ENCODE measurements at regions not wholly inside any gene's neighbourhood (a gene's known extent, or its start where the extent isn't known, plus 50 kb on each side); places are given as distances from the start of the nearest gene placed in this dataset.

GRCh38 chr22:47795477-47796127 lies 1033.2 kb downstream of the TBC1D22A start:
- TF ChIP-seq POLR2A (IDR thresholded peaks at IDR 0.05; ENCODE audit: extremely low read depth, insufficient read length) (no peak), MYC (IDR thresholded peaks at IDR 0.05; ENCODE audit: low read depth, low read length) (no peak), CTCF (IDR thresholded peaks at IDR 0.05; ENCODE audit: low read depth, low read length) (no peak)
- TF ChIP-seq, protein P1, sequence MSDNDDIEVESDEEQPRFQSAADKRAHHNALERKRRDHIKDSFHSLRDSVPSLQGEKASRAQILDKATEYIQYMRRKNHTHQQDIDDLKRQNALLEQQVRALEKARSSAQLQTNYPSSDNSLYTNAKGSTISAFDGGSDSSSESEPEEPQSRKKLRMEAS (IDR thresholded peaks at IDR 0.05; ENCODE audit: low read depth, low read length), result no peak
- H3K4me3 ChIP-seq (ENCODE audit: low read depth, low read length), result no peak overlapping the region
- no peak for DNase-seq (ENCODE audit: low read depth)

DNA sequence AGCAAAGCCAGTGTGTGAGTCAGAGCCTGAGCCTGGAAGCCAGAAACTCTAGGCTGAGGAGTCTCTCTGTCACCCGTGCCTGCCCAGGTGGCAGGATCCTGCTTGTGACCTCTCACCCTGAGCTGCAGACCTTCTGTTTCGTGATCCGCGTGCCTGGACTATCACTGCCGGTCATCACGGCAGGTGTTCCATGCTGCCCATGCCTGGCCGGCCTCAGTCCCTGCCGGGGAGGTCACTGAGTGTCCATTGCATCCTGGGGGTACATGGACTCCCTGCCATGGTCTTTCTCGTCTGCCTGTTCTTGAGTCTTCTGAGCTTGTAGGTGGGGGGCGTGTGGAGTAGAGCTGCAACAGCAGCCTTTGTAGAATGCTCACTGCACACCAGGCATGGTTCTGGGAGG lies 1032.4 kb downstream of the TBC1D22A start:
- TF ChIP-seq POLR2A (IDR thresholded peaks at IDR 0.05; ENCODE audit: extremely low read depth, insufficient read length), result no peak
- H3K4me3 ChIP-seq (ENCODE audit: low read depth, low read length), result no peak overlapping the region
- DNase-seq (ENCODE audit: low read depth), result no peak

- no peak for TF ChIP-seq POLR2A (IDR thresholded peaks at IDR 0.05; ENCODE audit: extremely low read depth, insufficient read length)
- TF ChIP-seq, protein P1 (IDR thresholded peaks at IDR 0.05; ENCODE audit: low read depth, low read length), result no peak
- no peak for TF ChIP-seq MYC (IDR thresholded peaks at IDR 0.05; ENCODE audit: low read depth, low read length)
- no peak for TF ChIP-seq CTCF (IDR thresholded peaks at IDR 0.05; ENCODE audit: low read depth, low read length)
- no peak overlapping the region for H3K4me3 ChIP-seq (ENCODE audit: low read depth, low read length)
- DNase-seq (ENCODE audit: low read depth), result no peak
These were observed 1031.1 kb downstream of the TBC1D22A start for GRCh38 chr22:47793304-47794101.

GRCh38 chr22:47789171-47789570 lies 1026.7 kb downstream of the TBC1D22A start:
- no peak overlapping the region for H3K4me3 ChIP-seq (ENCODE audit: low read depth, low read length)
- TF ChIP-seq, protein P1 (IDR thresholded peaks at IDR 0.05; ENCODE audit: low read depth, low read length), result no peak
- TF ChIP-seq CTCF (IDR thresholded peaks at IDR 0.05; ENCODE audit: low read depth, low read length), result no peak
- TF ChIP-seq MYC (IDR thresholded peaks at IDR 0.05; ENCODE audit: low read depth, low read length), result no peak
- TF ChIP-seq POLR2A (IDR thresholded peaks at IDR 0.05; ENCODE audit: extremely low read depth, insufficient read length), result no peak
- no peak for DNase-seq (ENCODE audit: low read depth)

DNA sequence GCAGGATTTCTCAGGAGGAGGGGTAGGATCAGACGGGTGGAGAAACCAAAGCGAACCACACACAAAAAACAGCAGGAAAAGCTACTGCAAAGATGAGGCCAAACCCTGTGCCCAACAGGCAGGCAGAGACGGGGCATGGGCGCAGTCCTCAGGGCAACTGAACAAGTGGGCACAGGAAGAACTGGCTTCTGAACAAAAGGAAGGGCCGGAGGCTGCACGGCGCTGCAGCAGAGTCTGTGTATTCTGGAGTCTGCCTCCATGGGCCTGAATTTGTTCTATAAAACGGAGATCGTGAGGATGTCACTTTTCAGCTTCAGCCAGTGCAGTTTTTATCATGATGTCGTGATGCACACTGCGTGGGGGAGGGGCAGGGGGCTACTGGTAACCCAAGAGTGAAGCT lies 1026.0 kb downstream of the TBC1D22A start:
- TF ChIP-seq CTCF (IDR thresholded peaks at IDR 0.05; ENCODE audit: low read depth, low read length) (no peak), MYC (IDR thresholded peaks at IDR 0.05; ENCODE audit: low read depth, low read length) (no peak), POLR2A (IDR thresholded peaks at IDR 0.05; ENCODE audit: extremely low read depth, insufficient read length) (no peak)
- TF ChIP-seq, protein P1 (IDR thresholded peaks at IDR 0.05; ENCODE audit: low read depth, low read length), result no peak
- H3K4me3 ChIP-seq (ENCODE audit: low read depth, low read length), result no peak overlapping the region
- DNase-seq (ENCODE audit: low read depth), result no peak

- no peak for DNase-seq (ENCODE audit: low read depth)
- TF ChIP-seq, protein P1 (IDR thresholded peaks at IDR 0.05; ENCODE audit: low read depth, low read length), result no peak
- TF ChIP-seq CTCF (IDR thresholded peaks at IDR 0.05; ENCODE audit: low read depth, low read length) (no peak), POLR2A (IDR thresholded peaks at IDR 0.05; ENCODE audit: extremely low read depth, insufficient read length) (no peak), MYC (IDR thresholded peaks at IDR 0.05; ENCODE audit: low read depth, low read length) (no peak)
- no peak overlapping the region for H3K4me3 ChIP-seq (ENCODE audit: low read depth, low read length)
These were observed 1025.2 kb downstream of the TBC1D22A start for GRCh38 chr22:47787501-47788227.

Data from NB4 (cell line).